Activated CD4-positive, alpha-beta T cell treated with anti-CD3 and anti-CD28 coated beads, Interleukin-2, amount 10 ng/mL, durations not matched to agents 24 days and 14 days (primary cell): ENCODE measurements at regions not wholly inside any gene's neighbourhood (a gene's known extent, or its start where the extent isn't known, plus 50 kb on each side); places are given as distances from the start of the nearest gene placed in this dataset.
"Not testable (repeated sequence)": the region's sequence is repeated elsewhere in the genome, so short reads cannot be mapped to it uniquely, and the experiment has no call there.

Experiments
- DNase-seq: peaks from one replicate; pipeline ENCODE4 v3.0.0; 2022
- H3K27ac Mint-ChIP-seq: one replicate; pipeline ENCODE4 v1.8.0; 2022; ENCODE audit warnings: mild to moderate bottlenecking, mixed read lengths
- H3K27me3 Mint-ChIP-seq: one replicate; pipeline ENCODE4 v1.8.0; 2022; ENCODE audit warnings: mixed read lengths
- H3K36me3 Mint-ChIP-seq: one replicate; pipeline ENCODE4 v1.8.0; 2022; ENCODE audit warnings: low read depth, mild to moderate bottlenecking, mixed read lengths
- H3K4me1 Mint-ChIP-seq: one replicate; pipeline ENCODE4 v1.8.0; 2021; ENCODE audit warnings: mixed read lengths
- H3K4me3 Mint-ChIP-seq: one replicate; pipeline ENCODE4 v1.8.0; 2022; ENCODE audit warnings: mild to moderate bottlenecking, moderate library complexity, mixed read lengths
- H3K9me3 Mint-ChIP-seq: one replicate; pipeline ENCODE4 v1.8.0; 2021; ENCODE audit warnings: mixed read lengths
- intact Hi-C: fragments of 100-400 bp; cut with micrococcal nuclease; formaldehyde crosslinking; loops from one replicate; pipeline ENCODE4 v1.15.1; 2023

GRCh38 chr14:71621980-71622605, 310.1 kb upstream of the RGS6 start:
- Mint-ChIP-seq H3K4me3 (no peak overlapping the region), H3K4me1 (peaks cover 7% of the 10 kb centered on the region), H3K36me3 (peaks cover 49% of the 10 kb centered on the region), H3K9me3 (no peaks in the 10 kb centered on the region), H3K27me3 (no peaks in the 10 kb centered on the region), H3K27ac (no peak overlapping the region)
- intact Hi-C loops: no loop called here
- DNase-seq: no peak

GRCh38 chr14:71623939-71624338, 308.3 kb upstream of the RGS6 start:
- Mint-ChIP-seq H3K27ac (no peak overlapping the region), H3K36me3 (peaks cover 49% of the 10 kb centered on the region), H3K4me1 (peaks cover 6% of the 10 kb centered on the region), H3K4me3 (no peak overlapping the region), H3K9me3 (no peaks in the 10 kb centered on the region), H3K27me3 (no peaks in the 10 kb centered on the region)
- no peak for DNase-seq
- intact Hi-C loops: no loop called here

- Mint-ChIP-seq H3K4me1 (peaks cover 6% of the 10 kb centered on the region), H3K27ac (no peak overlapping the region), H3K9me3 (no peaks in the 10 kb centered on the region), H3K4me3 (no peak overlapping the region), H3K36me3 (peaks cover 46% of the 10 kb centered on the region), H3K27me3 (no peaks in the 10 kb centered on the region)
- no peak for DNase-seq
- intact Hi-C loops: no loop called here
Measured at GRCh38 chr14:71625175-71625574, 307.1 kb upstream of the RGS6 start.

GRCh38 chr14:71625891-71626701, 306.1 kb upstream of the RGS6 start:
- Mint-ChIP-seq H3K4me1 (peaks cover 4% of the 10 kb centered on the region), H3K4me3 (no peak overlapping the region), H3K27me3 (no peaks in the 10 kb centered on the region), H3K36me3 (peaks cover 42% of the 10 kb centered on the region), H3K9me3 (peaks cover 3% of the 10 kb centered on the region), H3K27ac (no peak overlapping the region)
- intact Hi-C loops: no loop called here
- DNase-seq: no peak

GRCh38 chr14:71628433-71628832, 303.8 kb upstream of the RGS6 start:
- no peak for DNase-seq
- Mint-ChIP-seq H3K4me3 (no peak overlapping the region), H3K36me3 (peaks cover 50% of the 10 kb centered on the region), H3K4me1 (peaks cover 4% of the 10 kb centered on the region), H3K9me3 (peaks cover 4% of the 10 kb centered on the region), H3K27ac (no peak overlapping the region), H3K27me3 (no peaks in the 10 kb centered on the region)
- intact Hi-C loops: no loop called here

- Mint-ChIP-seq H3K36me3 (peaks cover 52% of the 10 kb centered on the region), H3K27me3 (no peaks in the 10 kb centered on the region), H3K27ac (no peak overlapping the region), H3K4me3 (no peak overlapping the region), H3K4me1 (no peaks in the 10 kb centered on the region), H3K9me3 (peaks cover 9% of the 10 kb centered on the region)
- intact Hi-C loops: no loop called here
- DNase-seq: no peak
Measured at GRCh38 chr14:71629250-71629649, 303.0 kb upstream of the RGS6 start.

- intact Hi-C loops: no loop called here
- no peak for DNase-seq
- H3K27me3 Mint-ChIP-seq: no peaks in the 10 kb centered on the region
- peaks cover 54% of the 10 kb centered on the region for H3K36me3 Mint-ChIP-seq
- H3K9me3 Mint-ChIP-seq: peaks cover 9% of the 10 kb centered on the region
- no peak overlapping the region for H3K4me3 Mint-ChIP-seq
- H3K27ac Mint-ChIP-seq: no peak overlapping the region
- no peaks in the 10 kb centered on the region for H3K4me1 Mint-ChIP-seq
Measured at GRCh38 chr14:71629765-71630492, 302.3 kb upstream of the RGS6 start.

GRCh38 chr14:71631030-71631429, 301.2 kb upstream of the RGS6 start:
- H3K27ac Mint-ChIP-seq, DNase-seq, H3K9me3 Mint-ChIP-seq, H3K4me3 Mint-ChIP-seq, intact Hi-C loops, H3K4me1 Mint-ChIP-seq, H3K27me3 Mint-ChIP-seq: not testable (repeated sequence)
- peaks cover 59% of the 10 kb centered on the region for H3K36me3 Mint-ChIP-seq

GRCh38 chr14:71632440-71632946, 299.7 kb upstream of the RGS6 start:
- no peak overlapping the region for H3K4me3 Mint-ChIP-seq
- H3K27me3 Mint-ChIP-seq: no peaks in the 10 kb centered on the region
- DNase-seq: no peak
- no peak overlapping the region for H3K27ac Mint-ChIP-seq
- peaks cover 9% of the 10 kb centered on the region for H3K9me3 Mint-ChIP-seq
- peaks cover 65% of the 10 kb centered on the region for H3K36me3 Mint-ChIP-seq
- intact Hi-C loops: no loop called here
- H3K4me1 Mint-ChIP-seq: peaks cover 9% of the 10 kb centered on the region

- Mint-ChIP-seq H3K27me3 (no peaks in the 10 kb centered on the region), H3K27ac (peak overlapping the region; percentile 46), H3K4me1 (peaks cover 9% of the 10 kb centered on the region), H3K9me3 (peaks cover 10% of the 10 kb centered on the region), H3K4me3 (no peak overlapping the region), H3K36me3 (peaks cover 68% of the 10 kb centered on the region)
- no peak for DNase-seq
- intact Hi-C loops: no loop called here
Measured at GRCh38 chr14:71636076-71636475, 296.2 kb upstream of the RGS6 start.

GRCh38 chr14:71636820-71637471, 295.3 kb upstream of the RGS6 start:
- Mint-ChIP-seq H3K36me3 (peaks cover 67% of the 10 kb centered on the region), H3K4me1 (peaks cover 9% of the 10 kb centered on the region), H3K27ac (no peak overlapping the region), H3K27me3 (no peaks in the 10 kb centered on the region), H3K4me3 (no peak overlapping the region), H3K9me3 (peaks cover 10% of the 10 kb centered on the region)
- intact Hi-C loops: no loop called here
- no peak for DNase-seq

GRCh38 chr14:71638523-71639196, 293.6 kb upstream of the RGS6 start:
- H3K27me3 Mint-ChIP-seq: no peaks in the 10 kb centered on the region
- H3K4me3 Mint-ChIP-seq: no peak overlapping the region
- DNase-seq: no peak
- H3K36me3 Mint-ChIP-seq: peaks cover 64% of the 10 kb centered on the region
- intact Hi-C loops: no loop called here
- no peak overlapping the region for H3K27ac Mint-ChIP-seq
- peaks cover 17% of the 10 kb centered on the region for H3K9me3 Mint-ChIP-seq
- peaks cover 9% of the 10 kb centered on the region for H3K4me1 Mint-ChIP-seq

GRCh38 chr14:71642715-71643114, 289.5 kb upstream of the RGS6 start:
- intact Hi-C loops: no loop called here
- no peak for DNase-seq
- H3K27ac Mint-ChIP-seq: no peak overlapping the region
- H3K27me3 Mint-ChIP-seq: no peaks in the 10 kb centered on the region
- H3K4me1 Mint-ChIP-seq: no peaks in the 10 kb centered on the region
- H3K36me3 Mint-ChIP-seq: peaks cover 53% of the 10 kb centered on the region
- H3K4me3 Mint-ChIP-seq: no peak overlapping the region
- H3K9me3 Mint-ChIP-seq: peaks cover 18% of the 10 kb centered on the region
